DOHH2 (cell line): ENCODE measurements at regions not wholly inside any gene's neighbourhood (a gene's known extent, or its start where the extent isn't known, plus 50 kb on each side); places are given as distances from the start of the nearest gene placed in this dataset.

Experiments
- H3F3A ChIP-seq: fragments of 200-600 bp; sonication (generic), shearing (Covaris generic); 2 replicates; pipeline ENCODE4 v1.6.0; 2016; ENCODE audit warnings: antibody characterized with exemption, mild to moderate bottlenecking; ENCODE audit not compliant: control insufficient read depth, insufficient read depth
- H3K27ac ChIP-seq: fragments of 200-600 bp; sonication (generic); 2 replicates; pipeline ENCODE4 v1.5.1; 2014; ENCODE audit warnings: low read depth, mild to moderate bottlenecking, low read length, moderate library complexity
- H3K27me3 ChIP-seq: fragments of 200-600 bp; sonication (generic); 2 replicates; pipeline ENCODE4 v1.6.1; 2014; ENCODE audit warnings: mild to moderate bottlenecking, low read length, mixed read lengths; ENCODE audit not compliant: control insufficient read depth
- H3K36me3 ChIP-seq: fragments of 200-600 bp; sonication (generic); 2 replicates; pipeline ENCODE4 v1.6.1; 2014; ENCODE audit warnings: mild to moderate bottlenecking, low read length, moderate library complexity, mixed read lengths; ENCODE audit not compliant: control insufficient read depth
- H3K4me1 ChIP-seq: fragments of 200-600 bp; sonication (generic); 2 replicates; pipeline ENCODE4 v1.6.1; 2014; ENCODE audit warnings: mild to moderate bottlenecking, low read length, mixed read lengths; ENCODE audit not compliant: control insufficient read depth
- H3K4me2 ChIP-seq: fragments of 200-600 bp; sonication (generic); 2 replicates; pipeline ENCODE4 v1.6.0; 2014; ENCODE audit warnings: mild to moderate bottlenecking, low read length, moderate library complexity
- H3K4me3 ChIP-seq: fragments of 200-600 bp; sonication (generic); 2 replicates; pipeline ENCODE4 v1.5.1; 2014; ENCODE audit warnings: mild to moderate bottlenecking, low read length, mixed read lengths
- H3K79me2 ChIP-seq: fragments of 200-600 bp; sonication (generic); 2 replicates; pipeline ENCODE4 v1.6.1; 2014; ENCODE audit warnings: mild to moderate bottlenecking, low read length, mixed read lengths; ENCODE audit not compliant: control insufficient read depth
- H3K9me2 ChIP-seq: fragments of 200-600 bp; sonication (generic); replicated peaks from 2 replicates; pipeline ENCODE4 v1.6.1; 2014; ENCODE audit warnings: mild to moderate bottlenecking, low read length, mixed read lengths; ENCODE audit not compliant: control insufficient read depth
- H3K9me3 ChIP-seq: fragments of 200-600 bp; sonication (generic); 2 replicates; pipeline ENCODE4 v1.6.1; 2014; ENCODE audit warnings: antibody characterized with exemption, low read length, mixed read lengths; ENCODE audit not compliant: control insufficient read depth, insufficient read depth
- H4K20me1 ChIP-seq: fragments of 200-600 bp; sonication (generic); 2 replicates; pipeline ENCODE4 v1.6.0; 2014; ENCODE audit warnings: low read depth, mild to moderate bottlenecking, antibody characterized with exemption, low read length, moderate library complexity; ENCODE audit not compliant: control insufficient read depth, insufficient read depth
- EZH2phosphoT487 ChIP-seq: fragments of 200-600 bp; sonication (generic); IDR thresholded peaks from 2 replicates; pipeline ENCODE4 v1.6.1; 2017; ENCODE audit warnings: borderline replicate concordance, mild to moderate bottlenecking, antibody characterized with exemption, low read length, moderate library complexity, mixed read lengths
- TF ChIP-seq, protein P1 (sequence below): fragments of 200-600 bp; sonication (generic); IDR thresholded peaks from one replicate; pipeline ENCODE4 v1.5.1; 2014; ENCODE audit warnings: antibody characterized with exemption, mild to moderate bottlenecking, low read depth, low read length; ENCODE audit not compliant: poor library complexity, severe bottlenecking

DNA sequence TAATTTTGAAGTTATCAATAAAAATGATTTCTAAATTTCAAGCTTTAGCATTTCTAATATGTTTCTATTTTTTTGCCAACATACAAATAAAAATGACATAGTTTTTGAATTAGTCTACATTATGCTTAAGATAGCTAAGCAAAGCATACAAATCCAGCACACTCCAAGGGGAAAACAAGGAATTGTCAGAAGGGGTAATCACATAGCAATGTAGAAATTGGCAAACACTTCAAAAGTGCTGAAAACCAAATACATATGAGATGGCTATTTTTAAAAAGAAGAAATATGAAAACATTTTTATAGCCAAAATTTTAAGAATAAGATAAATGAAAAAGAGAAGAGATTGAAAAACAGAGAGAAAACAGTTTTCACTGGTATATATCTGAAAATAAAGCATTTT lies 308.0 kb downstream of the SLC6A15 start:
- Histone ChIP-seq H4K20me1 (no peaks in the 10 kb centered on the region), H3K27me3 (no peaks in the 10 kb centered on the region), H3K4me2 (no peak overlapping the region), H3K9me2 (no peaks in the 10 kb centered on the region), H3K79me2 (no peaks in the 10 kb centered on the region), H3K36me3 (no peaks in the 10 kb centered on the region), H3K9me3 (no peaks in the 10 kb centered on the region), H3F3A (no peaks in the 10 kb centered on the region), H3K27ac (no peak overlapping the region), H3K4me3 (no peak overlapping the region), H3K4me1 (no peaks in the 10 kb centered on the region)
- TF ChIP-seq, protein P1, sequence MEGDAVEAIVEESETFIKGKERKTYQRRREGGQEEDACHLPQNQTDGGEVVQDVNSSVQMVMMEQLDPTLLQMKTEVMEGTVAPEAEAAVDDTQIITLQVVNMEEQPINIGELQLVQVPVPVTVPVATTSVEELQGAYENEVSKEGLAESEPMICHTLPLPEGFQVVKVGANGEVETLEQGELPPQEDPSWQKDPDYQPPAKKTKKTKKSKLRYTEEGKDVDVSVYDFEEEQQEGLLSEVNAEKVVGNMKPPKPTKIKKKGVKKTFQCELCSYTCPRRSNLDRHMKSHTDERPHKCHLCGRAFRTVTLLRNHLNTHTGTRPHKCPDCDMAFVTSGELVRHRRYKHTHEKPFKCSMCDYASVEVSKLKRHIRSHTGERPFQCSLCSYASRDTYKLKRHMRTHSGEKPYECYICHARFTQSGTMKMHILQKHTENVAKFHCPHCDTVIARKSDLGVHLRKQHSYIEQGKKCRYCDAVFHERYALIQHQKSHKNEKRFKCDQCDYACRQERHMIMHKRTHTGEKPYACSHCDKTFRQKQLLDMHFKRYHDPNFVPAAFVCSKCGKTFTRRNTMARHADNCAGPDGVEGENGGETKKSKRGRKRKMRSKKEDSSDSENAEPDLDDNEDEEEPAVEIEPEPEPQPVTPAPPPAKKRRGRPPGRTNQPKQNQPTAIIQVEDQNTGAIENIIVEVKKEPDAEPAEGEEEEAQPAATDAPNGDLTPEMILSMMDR = no peak
- no peak for TF ChIP-seq EZH2phosphoT487

- TF ChIP-seq EZH2phosphoT487 = no peak
- TF ChIP-seq, protein P1 = no peak
- Histone ChIP-seq H3K4me2 (no peak overlapping the region), H3F3A (no peaks in the 10 kb centered on the region), H3K27me3 (no peaks in the 10 kb centered on the region), H3K9me3 (no peaks in the 10 kb centered on the region), H3K9me2 (no peaks in the 10 kb centered on the region), H4K20me1 (no peaks in the 10 kb centered on the region), H3K4me1 (no peaks in the 10 kb centered on the region), H3K4me3 (no peak overlapping the region), H3K27ac (no peak overlapping the region), H3K79me2 (no peaks in the 10 kb centered on the region), H3K36me3 (no peaks in the 10 kb centered on the region)
These were observed 308.9 kb downstream of the SLC6A15 start for GRCh38 chr12:84603484-84604248.

- Histone ChIP-seq H3K79me2 (no peaks in the 10 kb centered on the region), H3K4me1 (no peaks in the 10 kb centered on the region), H3K27ac (no peak overlapping the region), H3K9me3 (no peaks in the 10 kb centered on the region), H3K4me2 (no peak overlapping the region), H4K20me1 (no peaks in the 10 kb centered on the region), H3K36me3 (no peaks in the 10 kb centered on the region), H3K9me2 (no peaks in the 10 kb centered on the region), H3K4me3 (no peak overlapping the region), H3F3A (no peaks in the 10 kb centered on the region), H3K27me3 (no peaks in the 10 kb centered on the region)
- TF ChIP-seq, protein P1 = no peak
- TF ChIP-seq EZH2phosphoT487 = no peak
These were observed 311.1 kb downstream of the SLC6A15 start for GRCh38 chr12:84601483-84601882.
